ENCODE measurements at regions not wholly inside any gene's neighbourhood (a gene's known extent, or its start where the extent isn't known, plus 50 kb on each side); places are given as distances from the start of the nearest gene placed in this dataset.

DNA sequence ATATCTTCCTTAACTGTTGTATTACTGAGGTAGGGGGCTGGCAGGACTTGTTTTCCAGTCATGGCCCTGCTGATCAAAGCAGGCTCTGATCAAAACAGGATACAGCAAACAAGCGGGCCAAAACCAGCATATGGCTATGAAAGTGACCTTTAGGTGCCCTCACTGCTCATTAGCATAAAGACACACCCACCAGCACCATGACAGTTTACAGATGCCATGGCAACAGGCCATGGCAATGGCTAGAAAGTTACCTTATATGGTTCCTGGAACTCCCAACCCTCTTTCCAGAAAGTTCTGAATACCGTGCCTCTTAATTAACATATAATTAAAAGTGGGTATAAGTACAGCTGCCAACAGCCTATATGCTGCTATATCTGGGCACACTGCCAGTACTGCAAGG lies 551.4 kb upstream of the SGCG start:
- TF ChIP-seq, protein P1, sequence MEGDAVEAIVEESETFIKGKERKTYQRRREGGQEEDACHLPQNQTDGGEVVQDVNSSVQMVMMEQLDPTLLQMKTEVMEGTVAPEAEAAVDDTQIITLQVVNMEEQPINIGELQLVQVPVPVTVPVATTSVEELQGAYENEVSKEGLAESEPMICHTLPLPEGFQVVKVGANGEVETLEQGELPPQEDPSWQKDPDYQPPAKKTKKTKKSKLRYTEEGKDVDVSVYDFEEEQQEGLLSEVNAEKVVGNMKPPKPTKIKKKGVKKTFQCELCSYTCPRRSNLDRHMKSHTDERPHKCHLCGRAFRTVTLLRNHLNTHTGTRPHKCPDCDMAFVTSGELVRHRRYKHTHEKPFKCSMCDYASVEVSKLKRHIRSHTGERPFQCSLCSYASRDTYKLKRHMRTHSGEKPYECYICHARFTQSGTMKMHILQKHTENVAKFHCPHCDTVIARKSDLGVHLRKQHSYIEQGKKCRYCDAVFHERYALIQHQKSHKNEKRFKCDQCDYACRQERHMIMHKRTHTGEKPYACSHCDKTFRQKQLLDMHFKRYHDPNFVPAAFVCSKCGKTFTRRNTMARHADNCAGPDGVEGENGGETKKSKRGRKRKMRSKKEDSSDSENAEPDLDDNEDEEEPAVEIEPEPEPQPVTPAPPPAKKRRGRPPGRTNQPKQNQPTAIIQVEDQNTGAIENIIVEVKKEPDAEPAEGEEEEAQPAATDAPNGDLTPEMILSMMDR (IDR thresholded peaks at IDR 0.05) = no peak
- TF ChIP-seq EP300 (IDR thresholded peaks at IDR 0.05) = no peak

Data from gastroesophageal sphincter (tissue), 3 donors.